ENCODE measurements at regions not wholly inside any gene's neighbourhood (a gene's known extent, or its start where the extent isn't known, plus 50 kb on each side); places are given as distances from the start of the nearest gene placed in this dataset.

DNA sequence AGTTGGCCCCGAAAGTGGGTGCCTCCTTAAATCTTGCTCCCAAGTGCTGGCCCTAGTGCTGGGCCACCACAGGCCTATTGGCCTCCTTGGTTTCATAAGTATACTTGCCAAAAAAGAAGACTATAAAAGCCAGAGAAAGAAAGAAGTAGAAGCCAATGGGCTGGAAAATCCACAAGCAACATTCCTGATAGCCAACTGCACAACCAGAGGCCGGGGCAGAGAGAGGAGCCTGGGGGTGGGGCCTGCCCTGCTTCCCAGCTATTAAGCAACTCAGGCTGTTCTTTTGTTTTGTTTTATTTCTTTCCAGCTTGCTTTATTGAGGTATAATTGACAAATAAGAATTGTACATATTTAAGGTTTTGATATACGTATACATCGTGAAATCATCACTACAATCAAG, 177.2 kb upstream of the NTF3 start:
- no peak overlapping the region for H3K4me3 ChIP-seq
- no peaks in the 10 kb centered on the region for H3K27me3 ChIP-seq
- no peak for DNase-seq
- no peak overlapping the region for H3K27ac ChIP-seq
- no peaks in the 10 kb centered on the region for H3K9me3 ChIP-seq
- H3K4me1 ChIP-seq: no peaks in the 10 kb centered on the region
- intact Hi-C loops (cut with DNase I; ENCODE audit: low total_unique reads): no loop called here
- 82 to 89% (median 83%) methylated on average over 4 of the region's 4 CpGs for WGBS, 5 donors
- no peaks in the 10 kb centered on the region for H3K36me3 ChIP-seq
- TF ChIP-seq POLR2AphosphoS5 (IDR thresholded peaks at IDR 0.05) (no peak), EP300 (IDR thresholded peaks at IDR 0.05) (no peak), POLR2A (IDR thresholded peaks at IDR 0.05) (no peak)
- TF ChIP-seq, protein P1, sequence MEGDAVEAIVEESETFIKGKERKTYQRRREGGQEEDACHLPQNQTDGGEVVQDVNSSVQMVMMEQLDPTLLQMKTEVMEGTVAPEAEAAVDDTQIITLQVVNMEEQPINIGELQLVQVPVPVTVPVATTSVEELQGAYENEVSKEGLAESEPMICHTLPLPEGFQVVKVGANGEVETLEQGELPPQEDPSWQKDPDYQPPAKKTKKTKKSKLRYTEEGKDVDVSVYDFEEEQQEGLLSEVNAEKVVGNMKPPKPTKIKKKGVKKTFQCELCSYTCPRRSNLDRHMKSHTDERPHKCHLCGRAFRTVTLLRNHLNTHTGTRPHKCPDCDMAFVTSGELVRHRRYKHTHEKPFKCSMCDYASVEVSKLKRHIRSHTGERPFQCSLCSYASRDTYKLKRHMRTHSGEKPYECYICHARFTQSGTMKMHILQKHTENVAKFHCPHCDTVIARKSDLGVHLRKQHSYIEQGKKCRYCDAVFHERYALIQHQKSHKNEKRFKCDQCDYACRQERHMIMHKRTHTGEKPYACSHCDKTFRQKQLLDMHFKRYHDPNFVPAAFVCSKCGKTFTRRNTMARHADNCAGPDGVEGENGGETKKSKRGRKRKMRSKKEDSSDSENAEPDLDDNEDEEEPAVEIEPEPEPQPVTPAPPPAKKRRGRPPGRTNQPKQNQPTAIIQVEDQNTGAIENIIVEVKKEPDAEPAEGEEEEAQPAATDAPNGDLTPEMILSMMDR (IDR thresholded peaks at IDR 0.05): no peak

DNA sequence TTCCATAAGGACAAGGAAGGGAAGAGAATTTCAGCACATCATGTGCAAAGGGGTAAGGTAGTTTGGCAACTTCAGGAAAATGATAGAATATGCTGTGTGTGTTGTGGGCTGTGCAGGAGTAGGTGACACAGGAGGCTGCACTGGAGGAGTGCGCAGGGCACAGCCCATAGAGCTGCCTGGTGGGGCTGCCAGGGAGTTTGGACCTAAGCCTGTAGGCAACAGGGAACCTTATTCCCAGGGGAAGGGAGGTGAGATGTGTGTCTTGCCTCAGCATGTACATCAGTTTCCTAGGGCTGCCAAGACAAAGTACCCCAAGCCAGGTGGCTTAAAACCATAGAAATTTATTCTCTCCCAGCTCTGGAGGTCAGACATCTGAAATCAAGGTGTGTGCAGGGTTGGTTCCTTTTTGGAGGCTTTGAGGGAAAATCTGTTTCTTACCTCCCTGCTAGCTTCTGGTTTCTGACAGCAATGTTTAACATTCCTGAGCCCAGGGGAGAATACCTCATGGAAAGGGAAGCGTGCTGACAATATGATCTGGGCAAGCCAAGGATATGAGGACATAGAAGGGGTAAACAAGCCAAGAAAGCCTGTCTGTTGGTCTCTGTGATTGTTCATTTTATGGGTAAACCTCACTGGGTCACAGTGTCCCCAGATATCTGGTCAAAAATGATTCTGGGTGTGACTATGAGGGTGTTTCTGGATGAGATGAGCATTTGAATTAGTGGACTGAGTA, 174.0 kb upstream of the NTF3 start:
- TF ChIP-seq POLR2A (IDR thresholded peaks at IDR 0.05) (no peak), POLR2AphosphoS5 (IDR thresholded peaks at IDR 0.05) (no peak), EP300 (IDR thresholded peaks at IDR 0.05) (no peak)
- TF ChIP-seq, protein P1 (IDR thresholded peaks at IDR 0.05): no peak
- no peaks in the 10 kb centered on the region for H3K4me1 ChIP-seq
- DNase-seq: no peak
- no peaks in the 10 kb centered on the region for H3K9me3 ChIP-seq
- no peak overlapping the region for H3K4me3 ChIP-seq
- no peaks in the 10 kb centered on the region for H3K27me3 ChIP-seq
- intact Hi-C loops (cut with DNase I; ENCODE audit: low total_unique reads): no loop called here
- H3K27ac ChIP-seq: no peak overlapping the region
- H3K36me3 ChIP-seq: no peaks in the 10 kb centered on the region
- 83 to 97% (median 88%) methylated on average over 2 of the region's 2 CpGs for WGBS, 5 donors

DNA sequence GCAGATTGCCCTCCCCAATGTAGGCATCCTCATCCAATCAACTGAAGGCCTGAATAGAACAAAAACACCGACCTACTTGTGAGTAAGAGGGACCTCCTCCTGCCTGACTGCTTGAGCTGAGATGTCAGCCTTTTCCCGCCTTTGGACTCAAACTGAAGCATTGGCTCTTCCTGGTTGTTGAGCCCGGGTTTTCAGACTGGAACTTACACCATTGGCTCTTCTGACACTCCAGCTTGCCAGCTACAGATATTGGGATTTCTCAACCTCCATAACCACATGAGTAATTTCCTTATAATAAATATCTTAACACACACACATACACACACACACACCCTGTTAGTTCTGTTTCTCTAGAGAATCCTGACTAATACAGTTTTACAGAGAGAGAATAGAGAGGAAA, 173.4 kb upstream of the NTF3 start:
- peak in 1 of 2 donors; percentile 43 for DNase-seq
- peak in 1 of 3 donors; percentile 13 for TF ChIP-seq POLR2AphosphoS5 (IDR thresholded peaks at IDR 0.05)
- TF ChIP-seq EP300 (IDR thresholded peaks at IDR 0.05): no peak
- Histone ChIP-seq H3K4me1 (no peaks in the 10 kb centered on the region), H3K27me3 (no peaks in the 10 kb centered on the region), H3K36me3 (no peaks in the 10 kb centered on the region), H3K4me3 (no peak overlapping the region), H3K9me3 (no peaks in the 10 kb centered on the region), H3K27ac (no peak overlapping the region)
- intact Hi-C loops (cut with DNase I; ENCODE audit: low total_unique reads): no loop called here
- WGBS, 5 donors: 47 to 63% (median 55%) methylated on average over 3 of the region's 3 CpGs

DNA sequence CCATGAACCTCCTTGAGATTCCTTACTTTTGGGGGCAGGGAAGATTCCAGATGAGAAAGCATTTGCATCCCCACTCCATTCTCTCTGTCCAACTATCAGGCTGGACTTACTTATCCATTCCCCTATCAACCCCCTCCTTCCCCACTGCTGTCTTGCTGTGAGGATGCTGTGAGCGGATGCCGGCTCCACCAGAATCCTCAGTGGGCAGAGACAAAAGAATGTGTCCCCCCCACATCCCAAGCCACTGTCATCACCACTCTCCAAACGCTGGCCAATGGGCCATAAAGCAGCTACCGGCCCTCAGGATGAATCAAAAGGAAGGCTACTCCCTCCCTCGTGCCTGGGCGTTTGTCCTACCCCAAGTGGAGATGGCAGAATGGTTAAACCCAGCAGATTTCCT, 173.0 kb upstream of the NTF3 start:
- H3K4me1 ChIP-seq: no peaks in the 10 kb centered on the region
- no peaks in the 10 kb centered on the region for H3K27me3 ChIP-seq
- no peak for DNase-seq
- intact Hi-C loops (cut with DNase I; ENCODE audit: low total_unique reads): no loop called here
- no peaks in the 10 kb centered on the region for H3K36me3 ChIP-seq
- no peak overlapping the region for H3K27ac ChIP-seq
- 84 to 95% (median 89%) methylated on average over 6 of the region's 6 CpGs for WGBS, 5 donors
- no peaks in the 10 kb centered on the region for H3K9me3 ChIP-seq
- no peak overlapping the region for H3K4me3 ChIP-seq
- TF ChIP-seq, protein P1 (IDR thresholded peaks at IDR 0.05): no peak

DNA sequence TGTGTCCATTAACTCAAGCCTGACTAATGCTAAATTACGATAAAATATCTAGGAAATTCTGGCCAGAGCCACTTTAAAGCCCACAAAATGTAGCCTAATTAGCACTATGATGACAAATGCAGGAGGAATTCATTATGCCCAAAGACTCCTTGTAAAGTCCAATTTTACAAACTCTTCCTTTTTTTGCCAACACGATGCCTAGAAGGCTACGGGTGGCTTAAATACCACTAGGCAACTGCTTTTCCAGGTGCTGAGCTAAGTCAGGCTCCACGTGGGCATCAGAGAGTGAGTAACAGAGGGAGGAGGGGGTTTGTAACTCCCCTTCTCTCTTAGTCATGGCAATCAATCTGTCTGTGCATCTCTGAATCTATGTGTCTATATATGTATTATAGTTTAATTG, 172.4 kb upstream of the NTF3 start:
- intact Hi-C loops (cut with DNase I; ENCODE audit: low total_unique reads): no loop called here
- H3K4me1 ChIP-seq: no peaks in the 10 kb centered on the region
- no peaks in the 10 kb centered on the region for H3K36me3 ChIP-seq
- no peaks in the 10 kb centered on the region for H3K27me3 ChIP-seq
- TF ChIP-seq EP300 (IDR thresholded peaks at IDR 0.05): no peak
- no peak overlapping the region for H3K27ac ChIP-seq
- 66 to 86% (median 77%) methylated on average over 4 of the region's 4 CpGs for WGBS, 5 donors
- no peak for DNase-seq
- H3K4me3 ChIP-seq: no peak overlapping the region
- H3K9me3 ChIP-seq: no peaks in the 10 kb centered on the region

All from stomach (tissue), 8 donors.